ENCODE measurements at regions not wholly inside any gene's neighbourhood (a gene's known extent, or its start where the extent isn't known, plus 50 kb on each side); places are given as distances from the start of the nearest gene placed in this dataset.
"Not testable (repeated sequence)": the region's sequence is repeated elsewhere in the genome, so short reads cannot be mapped to it uniquely, and the experiment has no call there.

DNA sequence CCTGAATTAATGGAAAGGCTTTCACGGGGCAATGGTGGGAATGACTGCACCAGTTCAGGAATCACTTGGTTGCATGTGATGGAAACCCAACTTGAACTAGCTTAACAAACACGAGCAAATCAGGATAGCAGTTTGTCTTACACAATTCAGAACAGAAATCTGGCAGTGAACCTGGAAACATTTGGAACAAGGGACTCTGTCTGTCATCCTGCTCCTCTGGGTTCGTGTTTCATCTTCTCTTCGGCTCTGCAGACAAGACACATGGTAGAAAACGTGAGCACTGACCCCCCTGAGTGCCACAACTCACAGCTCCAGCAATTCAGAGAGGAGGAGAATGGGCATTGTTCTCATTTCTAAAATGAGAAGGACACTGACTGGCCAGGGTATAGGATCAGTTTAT lies 218.1 kb upstream of the NREP start:
- DNase-seq: peak; percentile 38

GRCh38 chr5:111973961-111974360 lies 217.0 kb upstream of the NREP start:
- peak; percentile 42 for DNase-seq

GRCh38 chr5:111972548-111972947 lies 215.6 kb upstream of the NREP start:
- no peak for DNase-seq

GRCh38 chr5:111972080-111972479 lies 215.1 kb upstream of the NREP start:
- DNase-seq: no peak

GRCh38 chr5:111968459-111968858 lies 211.5 kb upstream of the NREP start:
- peak; percentile 68 for DNase-seq

- no peak for DNase-seq
Observed at GRCh38 chr5:111967463-111967862, 210.5 kb upstream of the NREP start.

DNA sequence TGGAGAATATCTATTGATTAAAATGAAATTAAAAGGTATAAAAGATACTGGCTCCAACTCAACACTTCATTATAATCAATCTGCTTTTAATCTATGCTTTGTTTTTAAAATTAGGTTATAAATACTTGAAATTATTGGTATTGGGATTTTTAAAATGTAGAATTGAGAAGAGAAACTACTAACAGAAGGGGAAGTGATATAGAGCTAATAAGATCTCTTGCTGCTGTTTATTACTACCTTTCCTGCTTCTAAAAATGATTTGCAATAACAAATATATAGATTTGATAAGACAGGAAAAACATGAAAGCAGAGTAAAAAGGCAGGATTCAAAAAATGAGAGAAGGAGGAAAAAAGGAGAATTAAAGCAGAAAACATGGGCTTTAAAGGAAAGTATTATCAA lies 209.3 kb upstream of the NREP start:
- no peak for DNase-seq

- DNase-seq: no peak
Observed at GRCh38 chr5:111963555-111963954, 206.6 kb upstream of the NREP start.

DNA sequence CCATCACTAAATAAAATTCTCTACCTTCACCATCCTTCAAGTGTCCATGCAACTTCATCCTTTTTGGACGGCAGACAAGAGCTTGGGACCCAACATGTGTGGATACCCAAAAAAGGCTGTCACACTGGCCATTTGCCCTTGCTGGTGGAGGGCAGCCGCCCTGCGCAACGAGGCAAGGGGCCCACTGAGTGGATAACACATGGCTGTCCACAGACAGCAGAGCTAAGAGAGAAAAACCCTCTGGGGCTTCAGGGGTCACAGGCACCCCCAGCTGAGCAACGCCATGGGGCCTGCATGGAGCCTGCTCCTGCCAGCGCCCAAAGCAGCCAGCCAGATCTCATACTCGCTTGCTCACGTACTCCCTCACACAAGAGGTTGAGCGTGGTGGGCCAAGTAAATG lies 205.9 kb upstream of the NREP start:
- no peak for DNase-seq

GRCh38 chr5:111961862-111962261 lies 204.9 kb upstream of the NREP start:
- no peak for DNase-seq

DNA sequence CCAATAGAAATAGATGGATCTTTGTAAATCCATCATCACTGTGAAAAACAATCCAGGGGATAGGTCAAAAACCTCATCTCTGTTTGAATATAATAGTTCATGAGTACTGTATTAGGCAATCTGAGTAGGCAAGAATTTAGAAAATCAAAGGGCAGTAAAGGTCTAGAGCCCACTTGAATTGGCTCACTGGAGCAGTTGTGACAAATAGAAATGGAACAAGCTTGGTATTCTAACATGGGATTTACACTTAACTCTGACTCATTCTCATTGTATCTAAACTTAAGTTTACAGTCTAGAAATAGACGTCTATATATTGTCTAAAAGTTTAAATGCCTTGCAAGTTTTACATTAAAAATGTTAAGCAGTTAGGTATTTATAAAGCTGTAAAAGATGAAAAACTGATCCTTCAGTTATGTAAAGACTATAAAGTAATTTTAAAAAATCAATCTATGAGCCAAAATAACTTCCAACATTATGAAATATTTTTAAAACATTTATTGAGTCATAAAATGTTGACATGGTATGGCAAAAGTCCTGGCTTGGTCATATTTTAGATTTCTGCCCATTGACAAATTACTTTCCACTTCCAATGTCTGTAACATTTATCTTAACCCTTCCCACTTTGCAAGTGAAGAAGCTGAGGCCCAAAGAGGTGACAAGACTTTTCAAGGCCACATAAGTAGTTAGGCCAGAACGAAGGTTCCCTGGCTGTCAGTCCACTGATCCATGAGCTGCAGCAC lies 203.7 kb upstream of the NREP start:
- peak; percentile 71 for DNase-seq

- no peak for DNase-seq
Observed at GRCh38 chr5:111958851-111959250, 201.9 kb upstream of the NREP start.

DNA sequence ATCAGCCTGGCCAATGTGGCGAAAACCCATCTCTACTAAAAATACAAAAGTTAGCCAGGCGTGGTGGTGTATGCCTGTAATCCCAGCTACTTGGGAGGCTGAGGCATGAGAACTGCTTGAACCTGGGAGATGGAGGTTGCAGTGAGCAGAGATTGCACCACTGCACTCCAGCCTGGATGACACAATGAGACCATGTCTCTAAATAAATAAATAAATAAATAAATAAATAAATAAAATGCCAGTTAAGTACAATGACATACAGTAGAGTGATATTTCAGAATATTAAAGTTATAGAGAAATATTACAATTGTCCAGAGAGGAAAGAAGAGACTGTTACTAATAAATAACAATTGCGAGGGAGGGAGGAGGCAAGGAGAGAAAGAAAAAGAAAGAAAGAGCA lies 199.8 kb upstream of the NREP start:
- DNase-seq: not testable (repeated sequence)

- DNase-seq: peak; percentile 54
Observed at GRCh38 chr5:111954516-111955395, 197.8 kb upstream of the NREP start.

DNA sequence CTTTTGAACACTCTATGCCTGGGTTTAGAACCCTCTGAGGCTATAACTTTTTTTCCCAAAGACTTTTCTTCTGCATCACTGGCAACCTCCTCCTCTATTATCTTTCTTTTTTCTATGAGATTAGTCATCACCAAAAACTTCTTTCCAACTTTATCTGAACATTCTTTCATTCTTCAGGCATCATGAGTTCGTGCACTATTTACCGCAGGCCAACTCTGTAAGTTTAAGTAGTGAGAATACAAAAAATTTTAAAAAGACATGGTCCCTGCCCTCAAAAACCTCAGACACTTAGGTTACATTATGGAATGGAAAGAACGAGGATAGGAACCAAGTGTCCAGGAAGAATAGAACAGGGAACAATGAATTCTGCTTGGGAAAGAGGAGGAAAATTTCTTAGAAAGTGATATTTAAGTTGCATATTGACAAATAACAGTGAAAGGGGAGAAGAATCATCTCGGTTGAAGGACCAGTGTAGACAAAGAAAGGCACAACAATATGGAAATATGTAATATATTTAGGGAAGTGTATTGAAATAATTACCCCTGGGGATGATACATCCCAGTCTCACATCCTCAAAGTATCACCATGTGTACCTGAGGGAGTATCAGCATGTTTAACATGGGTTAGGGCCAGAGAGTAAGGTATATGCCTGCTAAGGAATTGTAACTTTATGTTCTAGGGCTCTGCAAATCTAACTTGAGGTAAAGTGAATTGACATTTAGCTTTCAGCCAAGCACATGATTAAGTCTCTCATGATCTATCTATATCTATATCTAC lies 196.5 kb upstream of the NREP start:
- peak; percentile 89 for DNase-seq

GRCh38 chr5:111952555-111952954 lies 195.6 kb upstream of the NREP start:
- DNase-seq: peak; percentile 36

DNA sequence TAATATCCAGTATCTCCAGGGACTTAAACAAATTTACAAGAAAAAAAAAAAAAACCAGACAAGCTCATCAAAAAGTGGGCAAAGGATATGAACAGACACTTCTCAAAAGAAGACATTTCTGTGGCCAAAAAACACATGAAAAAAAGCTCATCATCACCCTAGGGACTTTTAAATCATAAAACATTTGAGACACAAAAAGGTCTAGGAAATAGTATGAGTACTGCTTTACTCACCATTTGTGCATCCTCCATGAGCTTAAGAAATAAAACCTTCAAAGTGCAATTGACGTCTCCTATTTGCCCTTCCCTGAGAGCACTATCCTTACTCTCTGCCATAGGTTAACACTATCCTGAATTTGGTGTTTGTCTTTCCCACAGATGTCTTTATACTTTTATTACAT lies 193.7 kb upstream of the NREP start:
- DNase-seq: peak; percentile 89

DNA sequence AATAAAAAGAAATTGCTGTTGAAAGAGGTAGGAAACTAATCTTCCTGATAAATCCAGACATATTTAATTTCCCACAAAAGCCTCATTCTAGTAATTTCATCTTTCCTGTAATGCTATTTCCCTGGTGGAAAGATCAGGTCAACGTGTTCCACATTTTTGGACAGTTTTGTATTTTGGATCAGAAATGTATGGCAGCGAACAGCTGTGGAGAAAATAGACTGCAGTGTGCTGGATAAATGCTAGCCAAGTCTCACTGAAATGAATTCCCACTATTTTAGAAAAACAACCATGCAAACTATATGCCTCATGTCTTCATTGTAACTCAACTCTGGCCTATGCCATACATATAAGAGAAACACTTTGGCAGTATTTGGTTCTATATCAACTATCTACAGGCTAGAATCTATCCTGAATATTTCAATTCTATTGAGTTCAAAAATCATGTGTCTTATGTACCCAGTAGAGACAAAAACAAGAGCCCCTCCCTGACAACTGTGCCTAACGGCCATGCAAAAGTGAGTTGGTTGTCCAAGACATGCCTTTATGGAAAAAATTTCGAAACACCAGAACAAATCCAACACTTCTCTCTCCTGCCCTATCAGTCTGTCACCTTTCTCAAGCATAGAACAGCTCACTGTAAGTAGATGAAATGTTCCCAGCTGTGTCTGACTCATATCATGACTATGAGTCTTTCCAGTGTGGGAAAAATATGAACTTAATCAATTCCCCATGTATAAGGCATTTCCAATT lies 191.3 kb upstream of the NREP start:
- peak; percentile 97 for DNase-seq

DNA sequence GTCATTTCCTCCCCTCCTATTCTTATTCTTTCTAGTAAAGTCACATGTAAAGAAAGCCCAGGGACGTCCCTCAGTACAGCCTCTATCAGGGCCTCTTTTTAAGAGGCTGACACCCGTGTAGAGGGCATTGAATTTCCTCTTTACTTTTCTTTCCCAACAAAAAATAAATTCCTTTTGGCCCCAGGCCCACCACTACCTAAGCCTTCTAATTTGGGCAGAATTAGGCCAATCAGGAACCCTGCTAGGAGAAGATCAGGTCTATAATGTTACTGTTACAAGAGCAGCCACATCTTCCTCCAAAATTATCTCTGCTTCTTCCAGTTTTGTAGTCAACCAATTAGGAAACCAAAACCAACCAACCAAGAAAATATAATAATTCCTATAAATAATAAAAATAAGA lies 189.6 kb upstream of the NREP start:
- DNase-seq: no peak

- peak; percentile 44 for DNase-seq
Observed at GRCh38 chr5:111945535-111945934, 188.5 kb upstream of the NREP start.

DNA sequence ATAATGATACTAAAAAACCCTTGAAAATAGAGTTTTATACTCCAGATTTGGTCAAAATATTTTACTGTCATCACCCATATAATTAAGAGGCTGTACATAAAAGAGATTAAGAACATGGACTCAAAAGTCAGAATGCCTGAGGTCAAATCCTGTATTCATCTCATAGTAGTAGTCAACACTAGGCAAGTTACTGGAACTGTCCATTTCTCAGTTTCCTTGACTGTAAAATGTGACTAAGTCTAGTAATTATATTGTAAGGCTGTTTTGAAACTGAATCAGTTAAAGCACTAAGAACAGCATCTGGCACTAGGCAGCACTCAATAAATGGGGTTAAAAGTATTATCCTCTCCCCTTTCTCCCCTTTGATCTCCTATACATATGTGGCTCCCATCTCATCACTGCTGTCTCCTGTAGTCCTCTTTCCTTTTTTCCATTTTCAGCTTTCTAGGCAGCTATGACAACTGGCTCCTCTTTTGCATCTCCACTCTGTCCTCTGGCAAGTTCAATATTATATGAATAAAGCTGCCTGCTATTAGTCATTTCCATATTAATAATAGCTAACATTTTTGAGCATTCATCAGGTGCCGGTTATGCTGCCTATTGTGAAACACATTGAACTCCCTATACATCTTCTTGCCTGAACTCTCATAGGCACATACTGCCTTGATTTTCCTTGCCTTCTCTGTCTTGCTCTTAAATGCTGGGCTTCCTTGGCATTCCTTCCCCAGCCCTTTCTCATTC lies 185.8 kb upstream of the NREP start:
- DNase-seq: peak; percentile 84

DNA sequence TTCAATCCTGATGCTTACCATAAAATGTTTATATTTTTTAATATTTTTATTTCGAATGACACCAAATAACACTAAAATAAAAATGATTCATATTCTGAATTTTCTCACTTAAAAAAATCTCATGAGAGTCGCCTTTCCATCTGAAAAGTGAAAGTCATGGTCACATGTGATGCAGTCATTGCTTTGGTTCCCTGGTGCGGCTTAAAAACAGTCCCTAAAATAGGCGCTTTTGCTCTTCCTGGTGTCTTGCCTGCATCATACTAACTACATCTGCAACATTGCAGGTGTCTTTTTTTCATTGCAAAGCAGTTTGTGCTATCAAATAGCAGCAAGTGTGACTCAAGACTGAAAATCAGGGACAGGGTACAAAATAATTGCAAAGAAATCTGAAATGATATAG lies 185.2 kb upstream of the NREP start:
- no peak for DNase-seq
